AG04450 (cell line): ENCODE measurements at regions not wholly inside any gene's neighbourhood (a gene's known extent, or its start where the extent isn't known, plus 50 kb on each side); places are given as distances from the start of the nearest gene placed in this dataset.

Experiments
- CTCF ChIA-PET: fragments of 300-600, 350-600 bp; formaldehyde crosslinking; extraction: SDS; loops from one replicate; lab custom pipeline; 2022; ENCODE audit warnings: antibody characterized with exemption, inconsistent platforms; lab: Charles Lee
- POLR2A ChIA-PET: fragments of 350-600 bp; formaldehyde crosslinking; extraction: SDS; loops from one replicate; lab custom pipeline; 2021; ENCODE audit warnings: antibody characterized with exemption, inconsistent platforms; lab: Yijun Ruan, JAX
- DNase-seq: peaks from one replicate; pipeline ENCODE4 v3.0.0-alpha.2; 2011; ENCODE audit warnings: low read depth, low spot score
- H3K27ac ChIP-seq: one replicate; pipeline ENCODE4 v1.5.1; 2012; ENCODE audit warnings: low read depth, low read length, control low read depth
- H3K27me3 ChIP-seq: one replicate; pipeline ENCODE4 v1.6.0; 2012; ENCODE audit warnings: low read length; ENCODE audit not compliant: control insufficient read depth, insufficient read depth
- H3K4me3 ChIP-seq: 2 replicates; pipeline ENCODE4 v1.5.1; 2011; ENCODE audit warnings: mild to moderate bottlenecking, low read depth, low read length, control low read depth
- H3K9me3 ChIP-seq: 2 replicates; pipeline ENCODE4 v1.5.1; 2012; ENCODE audit warnings: low read length; ENCODE audit not compliant: control insufficient read depth, insufficient read depth
- CTCF ChIP-seq: IDR thresholded peaks from 2 replicates; pipeline ENCODE4 v1.5.1; 2011; ENCODE audit warnings: low read depth, low read length, control low read depth, inconsistent platforms

- H3K9me3 ChIP-seq, result no peaks in the 10 kb centered on the region
- H3K27me3 ChIP-seq, result no peaks in the 10 kb centered on the region
- ChIA-PET POLR2A (no interaction called here), CTCF (no interaction called here)
- no peak overlapping the region for H3K4me3 ChIP-seq
- no peak overlapping the region for H3K27ac ChIP-seq
- DNase-seq, result no peak
- no peak for TF ChIP-seq CTCF
Measured at GRCh38 chr3:147890114-147890513, 480.9 kb downstream of the ZIC1 start.

- TF ChIP-seq CTCF, result no peak
- no peaks in the 10 kb centered on the region for H3K27me3 ChIP-seq
- POLR2A ChIA-PET, result no interaction called here
- CTCF ChIA-PET, result no interaction called here
- DNase-seq, result no peak
- no peak overlapping the region for H3K27ac ChIP-seq
- no peaks in the 10 kb centered on the region for H3K9me3 ChIP-seq
- no peak overlapping the region for H3K4me3 ChIP-seq
Measured at GRCh38 chr3:147895509-147895908, 486.3 kb downstream of the ZIC1 start.

- no peak overlapping the region for H3K27ac ChIP-seq
- no peaks in the 10 kb centered on the region for H3K27me3 ChIP-seq
- no peak for DNase-seq
- TF ChIP-seq CTCF, result no peak
- H3K9me3 ChIP-seq, result peaks cover 3% of the 10 kb centered on the region; the same call in 1 of the 2 replicates
- H3K4me3 ChIP-seq, result no peak overlapping the region
- ChIA-PET CTCF (interaction anchor here (1.7 kb wide), 1 partner anchor 177 kb away, joined by 3 read pairs; no protein-coding TSS in a partner anchor), POLR2A (no interaction called here)
Measured at GRCh38 chr3:147900851-147901250, 491.7 kb downstream of the ZIC1 start.

- Histone ChIP-seq H3K27me3 (no peaks in the 10 kb centered on the region), H3K27ac (no peak overlapping the region), H3K4me3 (no peak overlapping the region), H3K9me3 (peaks cover 3% of the 10 kb centered on the region; the same call in 1 of the 2 replicates)
- no peak for DNase-seq
- TF ChIP-seq CTCF, result no peak
- CTCF ChIA-PET, result no interaction called here
- POLR2A ChIA-PET, result no interaction called here
Measured at GRCh38 chr3:147903026-147903425, 493.9 kb downstream of the ZIC1 start.

GRCh38 chr3:147904421-147904820 lies 495.3 kb downstream of the ZIC1 start:
- H3K27ac ChIP-seq, result no peak overlapping the region
- no peaks in the 10 kb centered on the region for H3K27me3 ChIP-seq
- ChIA-PET CTCF (no interaction called here), POLR2A (no interaction called here)
- H3K9me3 ChIP-seq, result peaks cover 3% of the 10 kb centered on the region; the same call in 1 of the 2 replicates
- no peak for TF ChIP-seq CTCF
- DNase-seq, result no peak
- H3K4me3 ChIP-seq, result no peak overlapping the region
